22Rv1 (cell line): ENCODE measurements at regions not wholly inside any gene's neighbourhood (a gene's known extent, or its start where the extent isn't known, plus 50 kb on each side); places are given as distances from the start of the nearest gene placed in this dataset.

Experiments
- ZFX ChIP-seq: fragments of 450-650 bp; IDR thresholded peaks from 2 replicates; pipeline ENCODE4 v1.6.1; 2017; ENCODE audit warnings: antibody characterized with exemption, borderline replicate concordance
- TF ChIP-seq, protein P1 (sequence below): fragments of 450-650 bp; IDR thresholded peaks from 2 replicates; pipeline ENCODE4 v1.5.1; 2017; ENCODE audit warnings: mild to moderate bottlenecking

DNA sequence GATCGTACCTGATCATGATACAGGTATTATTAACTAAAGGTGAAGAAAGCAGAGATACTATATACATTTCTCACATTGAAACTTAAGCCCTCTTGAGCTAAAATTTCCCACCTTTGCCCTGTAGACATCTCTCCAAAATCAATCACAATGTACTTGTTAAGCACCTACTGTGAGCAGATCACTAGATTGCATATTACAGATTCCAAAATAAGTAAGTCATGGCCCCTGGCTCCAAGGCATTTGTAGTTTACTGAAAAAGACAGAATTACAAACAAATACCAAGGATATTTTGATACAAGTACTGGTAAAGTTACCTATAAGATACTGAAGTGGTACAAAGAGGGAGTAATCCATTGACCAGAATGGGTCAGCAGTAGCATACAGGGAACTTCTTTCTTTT is 455.3 kb downstream of the STK39 start:
- TF ChIP-seq, protein P1, sequence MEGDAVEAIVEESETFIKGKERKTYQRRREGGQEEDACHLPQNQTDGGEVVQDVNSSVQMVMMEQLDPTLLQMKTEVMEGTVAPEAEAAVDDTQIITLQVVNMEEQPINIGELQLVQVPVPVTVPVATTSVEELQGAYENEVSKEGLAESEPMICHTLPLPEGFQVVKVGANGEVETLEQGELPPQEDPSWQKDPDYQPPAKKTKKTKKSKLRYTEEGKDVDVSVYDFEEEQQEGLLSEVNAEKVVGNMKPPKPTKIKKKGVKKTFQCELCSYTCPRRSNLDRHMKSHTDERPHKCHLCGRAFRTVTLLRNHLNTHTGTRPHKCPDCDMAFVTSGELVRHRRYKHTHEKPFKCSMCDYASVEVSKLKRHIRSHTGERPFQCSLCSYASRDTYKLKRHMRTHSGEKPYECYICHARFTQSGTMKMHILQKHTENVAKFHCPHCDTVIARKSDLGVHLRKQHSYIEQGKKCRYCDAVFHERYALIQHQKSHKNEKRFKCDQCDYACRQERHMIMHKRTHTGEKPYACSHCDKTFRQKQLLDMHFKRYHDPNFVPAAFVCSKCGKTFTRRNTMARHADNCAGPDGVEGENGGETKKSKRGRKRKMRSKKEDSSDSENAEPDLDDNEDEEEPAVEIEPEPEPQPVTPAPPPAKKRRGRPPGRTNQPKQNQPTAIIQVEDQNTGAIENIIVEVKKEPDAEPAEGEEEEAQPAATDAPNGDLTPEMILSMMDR: no peak
- TF ChIP-seq ZFX: no peak
